PC-9 (cell line): ENCODE measurements at regions not wholly inside any gene's neighbourhood (a gene's known extent, or its start where the extent isn't known, plus 50 kb on each side); places are given as distances from the start of the nearest gene placed in this dataset.

Source experiments
- CTCF ChIP-seq: fragments of 200-600 bp; sonication (generic); conservative IDR thresholded peaks from 2 replicates; pipeline ENCODE4 v1.6.1; 2017; ENCODE audit warnings: mixed run types, antibody characterized with exemption, mild to moderate bottlenecking, moderate library complexity
- EZH2 ChIP-seq: fragments of 200-600 bp; sonication (generic); IDR thresholded peaks from 2 replicates; pipeline ENCODE4 v1.8.0; 2017; ENCODE audit warnings: antibody characterized with exemption, low read depth

DNA sequence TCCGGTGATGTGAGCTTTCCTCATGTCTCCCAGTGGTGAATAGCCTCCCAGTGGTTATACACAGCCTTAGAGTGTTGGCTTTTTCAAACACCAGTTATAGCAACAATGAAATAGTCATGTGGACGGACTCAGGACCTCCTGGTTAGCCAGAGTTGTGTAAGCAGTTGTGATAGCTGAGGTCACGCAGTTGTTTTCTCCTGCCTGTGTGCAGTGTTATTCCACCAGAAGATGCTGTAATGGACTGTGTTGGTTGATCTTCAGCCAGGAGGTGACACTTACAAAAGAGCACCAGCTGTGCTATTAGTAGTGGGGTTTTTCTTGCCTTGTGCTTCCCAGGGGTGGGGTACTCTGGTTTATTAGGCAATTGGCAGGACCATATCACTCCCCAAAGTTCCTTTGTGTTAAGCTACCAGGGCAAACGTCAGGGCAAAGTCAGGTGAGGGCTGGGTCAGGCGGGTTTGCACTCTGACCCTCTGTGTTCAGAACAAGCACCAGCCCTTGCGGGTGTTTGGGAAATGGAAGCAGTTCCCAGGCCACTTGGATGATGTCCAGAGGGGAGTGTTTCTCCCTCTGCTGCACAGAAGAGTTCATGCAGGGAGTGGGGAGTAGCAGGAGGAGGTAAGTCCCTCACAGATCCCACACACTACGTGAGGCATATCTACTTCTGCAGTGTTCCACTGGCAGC lies 252.6 kb downstream of the TMEM47 start:
- no peak for TF ChIP-seq CTCF
- no peak for TF ChIP-seq EZH2
